Prostate gland (tissue), 2 donors: ENCODE measurements at regions not wholly inside any gene's neighbourhood (a gene's known extent, or its start where the extent isn't known, plus 50 kb on each side); places are given as distances from the start of the nearest gene placed in this dataset.

Experiments used
- POLR2A ChIP-seq: fragments of 450-650 bp; IDR thresholded peaks from one replicate; pipeline ENCODE4 v1.6.1; 2016; ENCODE audit warnings: antibody characterized with exemption, mild to moderate bottlenecking
- POLR2AphosphoS5 ChIP-seq: sonication (generic); formaldehyde crosslinking; IDR thresholded peaks from one replicate; pipeline ENCODE4 v1.6.1; 2017; ENCODE audit warnings: antibody characterized with exemption
- TF ChIP-seq, protein P1 (sequence below), 4 experiments: fragments of 200-600 bp in 2 of 4; fragments of 450-650 bp in 2 of 4; sonication (generic) in 2 of 4; IDR thresholded peaks; 1 replicate in 3 of 4; 2 replicates in 1 of 4; pipeline ENCODE4 v1.5.1; 2016 to 2019; ENCODE audit warnings: antibody characterized with exemption in 4 of 4, mild to moderate bottlenecking in 2 of 4, moderate library complexity in 2 of 4

- TF ChIP-seq, protein P1, sequence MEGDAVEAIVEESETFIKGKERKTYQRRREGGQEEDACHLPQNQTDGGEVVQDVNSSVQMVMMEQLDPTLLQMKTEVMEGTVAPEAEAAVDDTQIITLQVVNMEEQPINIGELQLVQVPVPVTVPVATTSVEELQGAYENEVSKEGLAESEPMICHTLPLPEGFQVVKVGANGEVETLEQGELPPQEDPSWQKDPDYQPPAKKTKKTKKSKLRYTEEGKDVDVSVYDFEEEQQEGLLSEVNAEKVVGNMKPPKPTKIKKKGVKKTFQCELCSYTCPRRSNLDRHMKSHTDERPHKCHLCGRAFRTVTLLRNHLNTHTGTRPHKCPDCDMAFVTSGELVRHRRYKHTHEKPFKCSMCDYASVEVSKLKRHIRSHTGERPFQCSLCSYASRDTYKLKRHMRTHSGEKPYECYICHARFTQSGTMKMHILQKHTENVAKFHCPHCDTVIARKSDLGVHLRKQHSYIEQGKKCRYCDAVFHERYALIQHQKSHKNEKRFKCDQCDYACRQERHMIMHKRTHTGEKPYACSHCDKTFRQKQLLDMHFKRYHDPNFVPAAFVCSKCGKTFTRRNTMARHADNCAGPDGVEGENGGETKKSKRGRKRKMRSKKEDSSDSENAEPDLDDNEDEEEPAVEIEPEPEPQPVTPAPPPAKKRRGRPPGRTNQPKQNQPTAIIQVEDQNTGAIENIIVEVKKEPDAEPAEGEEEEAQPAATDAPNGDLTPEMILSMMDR (IDR thresholded peaks at IDR 0.05): no peak
- TF ChIP-seq POLR2A (no peak), POLR2AphosphoS5 (no peak)
These were observed 204.0 kb upstream of the NFIA start for GRCh38 chr1:60878323-60878722.
